NCI-H2196 treated with DMSO at 0.1 percent for 48 hours (cell line): ENCODE measurements at regions not wholly inside any gene's neighbourhood (a gene's known extent, or its start where the extent isn't known, plus 50 kb on each side); places are given as distances from the start of the nearest gene placed in this dataset.

ENCODE experiments used
- DNase-seq: peaks from one replicate; lab custom pipeline; 2025; ENCODE audit not compliant: unreplicated experiment; lab: John Stamatoyannopoulos, UW

DNA sequence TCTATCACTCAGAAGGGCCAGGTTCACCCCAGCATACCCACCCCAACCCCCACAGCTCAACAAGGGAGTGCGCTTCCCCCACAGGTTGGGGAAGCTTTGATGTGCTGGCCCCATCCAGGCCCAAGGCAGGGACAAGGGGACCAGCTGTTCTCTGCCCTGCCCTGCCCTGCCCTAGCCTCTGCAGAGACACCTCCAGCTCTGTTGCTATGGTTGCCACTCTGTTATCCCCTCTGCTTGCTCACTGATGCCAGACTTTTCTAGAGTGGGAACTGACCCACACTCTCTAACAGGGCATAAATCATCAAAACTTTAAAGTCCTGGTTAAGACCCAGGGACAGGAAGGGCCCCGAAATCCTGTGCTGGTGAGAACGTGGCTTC lies 50.4 kb upstream of the ENPP7 start:
- DNase-seq, result no peak

DNA sequence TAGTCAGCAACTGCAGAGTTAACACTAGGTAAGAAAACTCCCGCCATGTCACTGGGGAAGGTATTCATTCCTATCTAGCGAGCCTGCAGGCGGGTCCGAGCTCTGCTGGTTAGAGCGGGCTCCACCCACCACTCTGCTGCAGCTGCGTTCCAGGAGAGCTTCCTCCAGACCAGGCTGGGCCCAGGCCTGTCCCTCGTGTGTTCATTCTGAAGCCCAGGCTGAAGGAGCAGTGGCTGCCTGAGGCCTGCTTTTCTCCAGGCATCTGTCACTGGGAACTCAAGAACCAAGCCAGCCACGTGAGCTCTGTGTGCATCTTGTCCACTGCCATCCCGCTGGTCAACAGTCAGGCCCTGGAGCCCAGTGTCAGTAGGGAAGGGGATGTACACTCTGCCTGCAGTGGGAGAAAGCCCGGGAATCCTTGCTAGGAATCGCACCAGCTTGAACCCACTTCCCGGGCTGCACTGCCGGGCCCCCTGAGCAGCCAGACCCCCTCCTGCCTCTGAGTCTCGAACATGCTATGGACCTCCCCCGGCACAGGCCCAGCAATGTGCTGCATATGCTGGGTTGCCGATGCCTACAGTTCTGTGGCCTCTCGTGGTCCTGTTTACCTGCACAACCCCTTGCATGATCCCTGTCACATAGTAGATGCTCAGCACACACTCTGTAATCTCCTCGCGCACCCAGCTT lies 51.0 kb upstream of the ENPP7 start:
- no peak for DNase-seq

DNA sequence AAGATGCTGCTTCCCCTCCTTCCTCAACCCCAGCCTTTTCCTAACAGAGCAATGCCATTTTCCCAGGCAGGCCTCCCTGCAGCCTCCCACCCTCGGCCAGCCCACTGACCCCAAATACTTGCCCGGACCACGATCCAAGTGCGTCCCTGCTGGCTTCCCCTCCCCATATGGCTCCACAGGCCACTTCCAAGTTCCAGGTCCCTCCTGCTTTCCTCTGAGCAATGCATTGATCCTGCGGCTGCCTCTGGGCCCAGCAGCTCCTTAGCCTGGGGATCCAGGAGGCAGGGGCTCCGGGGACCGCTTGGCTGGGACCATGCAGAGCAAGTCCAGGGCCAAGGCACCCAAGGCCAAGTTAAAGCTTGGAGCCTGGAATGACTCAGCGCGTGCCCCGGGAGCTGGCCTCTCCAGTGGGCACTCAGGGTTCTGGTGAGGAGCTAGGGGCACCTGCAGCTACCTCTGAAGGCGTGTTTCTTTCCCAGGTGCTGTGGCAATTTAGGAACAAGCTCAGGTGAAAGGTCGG lies 51.9 kb upstream of the ENPP7 start:
- no peak for DNase-seq

DNA sequence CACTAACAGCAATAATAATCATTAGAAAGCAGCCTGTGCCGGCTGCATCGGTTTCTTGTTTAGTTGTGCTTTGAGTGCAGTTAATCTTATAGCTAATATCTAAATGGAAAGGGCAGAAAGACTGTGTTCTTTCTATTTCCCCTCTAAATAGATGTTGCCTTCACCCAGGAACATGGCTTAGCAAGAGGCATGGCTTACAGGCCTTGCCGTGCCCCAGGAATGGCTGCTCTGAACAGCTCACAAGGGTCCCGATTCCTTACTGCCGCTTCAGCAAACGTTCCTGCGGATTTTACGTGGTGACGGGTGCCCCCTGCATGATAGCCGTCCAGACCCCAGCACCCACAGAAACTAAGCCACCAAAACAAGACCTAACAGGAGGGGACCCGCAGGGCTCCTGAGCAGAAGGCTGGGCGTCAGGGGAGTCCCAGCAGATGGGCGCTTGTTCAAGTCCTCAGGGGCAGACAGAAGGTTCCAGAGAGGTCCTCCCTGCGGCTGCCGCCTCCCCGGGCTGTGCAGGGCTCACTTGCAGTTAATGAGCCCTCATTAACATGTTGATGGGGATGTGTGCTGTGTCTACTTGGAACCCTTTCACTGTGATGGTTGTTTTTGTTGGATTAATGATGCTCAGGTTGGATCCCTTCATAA lies 52.5 kb upstream of the ENPP7 start:
- DNase-seq, result no peak

DNA sequence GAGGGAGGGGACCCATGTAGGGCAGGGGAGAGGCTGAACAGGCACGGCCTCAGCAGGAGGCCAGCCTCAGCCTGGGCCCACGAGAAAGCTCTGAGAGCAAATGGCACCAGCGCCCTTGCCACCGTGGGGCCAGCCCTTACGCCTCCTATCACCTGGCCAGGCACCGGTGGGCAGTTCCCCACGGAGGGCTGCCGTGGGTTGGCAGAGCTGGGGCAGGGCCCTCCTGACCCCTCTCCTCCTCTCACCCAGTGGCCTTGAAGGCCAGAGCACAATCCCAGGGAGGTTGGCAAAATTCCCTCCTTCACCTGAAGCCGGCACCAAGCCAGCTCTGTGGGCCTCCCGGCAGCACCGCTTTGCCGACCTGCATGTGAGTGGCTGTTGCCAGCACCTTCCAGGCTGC lies 53.1 kb upstream of the ENPP7 start:
- DNase-seq, result no peak

DNA sequence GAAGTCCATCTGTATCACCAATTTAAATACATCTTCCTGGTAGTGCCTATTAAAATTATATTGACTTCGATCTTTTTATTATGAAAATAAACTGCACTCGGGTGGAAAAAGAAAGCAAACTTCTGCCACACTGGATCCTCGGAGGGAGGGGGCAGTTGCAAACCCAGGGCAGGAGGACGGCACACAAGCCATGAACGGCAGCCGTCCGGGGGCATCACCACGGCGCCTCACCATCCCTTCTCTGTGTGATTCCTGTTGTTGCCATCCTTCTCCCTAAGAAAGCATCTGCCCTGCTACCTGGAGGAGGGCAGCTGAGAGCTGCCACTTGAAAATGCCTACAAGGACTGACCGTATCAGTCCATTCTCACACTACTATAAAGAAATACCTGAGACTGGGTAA lies 53.9 kb upstream of the ENPP7 start:
- no peak for DNase-seq

DNA sequence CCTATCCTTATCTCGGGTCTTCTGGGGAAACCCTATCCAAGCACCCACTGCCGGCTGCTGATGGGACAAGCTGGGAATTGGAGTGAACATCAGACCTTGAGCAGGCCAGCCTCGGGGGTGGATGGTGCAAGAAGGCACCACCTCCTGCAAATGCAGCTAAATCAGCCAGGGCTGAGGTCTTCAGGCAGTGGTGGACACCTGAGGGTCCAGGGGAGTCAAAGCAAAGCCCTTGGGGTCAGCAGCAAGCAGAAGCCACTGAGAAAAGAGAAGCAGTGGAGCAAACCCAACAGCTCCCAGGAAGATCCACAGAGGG lies 55.4 kb upstream of the ENPP7 start:
- no peak for DNase-seq

DNA sequence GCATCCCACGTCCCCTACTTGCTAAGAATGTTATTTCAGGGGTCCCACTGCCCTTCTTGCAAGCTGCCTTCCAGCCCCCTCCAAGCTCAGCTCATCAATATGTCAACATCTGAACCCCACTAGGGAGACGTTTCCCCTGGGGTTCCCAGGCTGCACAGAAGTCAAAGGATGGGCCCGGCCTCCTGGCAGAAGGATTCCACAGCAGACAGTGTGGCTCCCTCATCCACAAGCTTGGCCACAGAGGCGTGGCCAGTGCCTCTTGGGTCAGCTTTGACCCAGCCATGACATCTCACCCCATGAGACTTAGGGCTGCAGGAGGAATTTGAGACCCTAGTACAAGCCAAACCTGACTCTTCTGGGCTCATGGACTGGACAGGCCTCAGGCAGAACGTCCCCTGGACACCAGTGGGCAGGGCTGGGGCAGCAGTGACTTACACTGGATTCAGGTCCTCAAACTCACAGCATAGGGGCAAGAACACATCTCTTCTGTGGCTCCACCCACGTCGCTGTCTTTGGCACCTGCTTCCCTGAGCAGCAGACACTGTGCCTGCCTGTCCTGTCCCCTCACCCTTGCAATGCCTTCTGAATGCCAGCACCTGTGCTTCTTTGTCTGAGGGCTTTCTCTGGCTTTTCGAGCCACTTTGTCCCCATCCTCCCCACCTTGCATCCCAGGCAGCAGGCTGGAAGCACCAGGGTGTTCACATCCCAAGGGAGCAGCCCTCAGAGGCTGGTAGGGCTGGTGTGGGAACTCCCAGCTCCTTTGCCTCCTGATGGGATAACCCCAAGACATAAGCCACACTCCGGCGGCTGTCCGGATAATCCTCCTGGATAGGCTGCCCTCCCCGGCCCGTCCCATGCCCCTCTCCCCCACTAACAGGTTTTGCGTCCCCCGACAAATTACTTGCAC lies 56.0 kb upstream of the ENPP7 start:
- no peak for DNase-seq

DNA sequence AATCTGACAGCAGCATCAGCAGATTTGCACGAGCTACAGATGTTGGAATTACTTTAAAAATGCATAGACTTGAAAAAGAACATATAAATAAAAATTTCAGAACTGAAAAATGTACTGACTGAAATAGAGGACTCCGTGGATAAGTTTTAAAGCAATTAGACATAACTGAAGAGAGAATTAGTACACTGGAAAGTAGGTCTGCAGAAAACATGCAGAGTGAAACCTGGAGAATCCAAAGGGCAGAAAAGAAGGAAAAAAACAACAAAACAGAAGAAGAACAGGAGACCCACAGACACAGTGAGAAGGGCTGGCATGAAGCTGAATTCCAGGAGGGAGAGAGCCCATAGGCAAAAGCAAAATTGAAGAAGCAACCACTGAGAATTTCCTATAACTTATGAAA lies 57.2 kb upstream of the ENPP7 start:
- DNase-seq, result no peak

DNA sequence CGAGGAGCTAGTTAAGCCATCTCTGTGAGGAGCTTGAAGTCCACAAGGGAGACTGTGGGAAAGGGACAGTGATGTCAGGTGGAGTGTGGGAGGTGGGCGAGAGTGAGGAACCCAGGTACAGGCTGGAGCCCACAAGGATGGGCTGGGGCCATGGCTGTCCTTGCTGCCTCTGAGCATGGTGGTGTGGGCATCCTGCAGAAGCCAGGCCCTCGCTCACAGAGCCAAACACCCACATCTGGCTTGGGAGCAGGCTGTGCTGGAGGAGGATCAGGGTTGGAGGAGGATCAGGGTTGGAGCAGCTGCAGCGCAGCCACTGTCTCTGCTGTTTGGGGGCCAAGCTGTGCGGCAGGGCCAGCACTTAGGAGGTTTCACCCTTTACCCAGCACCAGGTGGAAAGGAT lies 58.2 kb upstream of the ENPP7 start:
- no peak for DNase-seq

DNA sequence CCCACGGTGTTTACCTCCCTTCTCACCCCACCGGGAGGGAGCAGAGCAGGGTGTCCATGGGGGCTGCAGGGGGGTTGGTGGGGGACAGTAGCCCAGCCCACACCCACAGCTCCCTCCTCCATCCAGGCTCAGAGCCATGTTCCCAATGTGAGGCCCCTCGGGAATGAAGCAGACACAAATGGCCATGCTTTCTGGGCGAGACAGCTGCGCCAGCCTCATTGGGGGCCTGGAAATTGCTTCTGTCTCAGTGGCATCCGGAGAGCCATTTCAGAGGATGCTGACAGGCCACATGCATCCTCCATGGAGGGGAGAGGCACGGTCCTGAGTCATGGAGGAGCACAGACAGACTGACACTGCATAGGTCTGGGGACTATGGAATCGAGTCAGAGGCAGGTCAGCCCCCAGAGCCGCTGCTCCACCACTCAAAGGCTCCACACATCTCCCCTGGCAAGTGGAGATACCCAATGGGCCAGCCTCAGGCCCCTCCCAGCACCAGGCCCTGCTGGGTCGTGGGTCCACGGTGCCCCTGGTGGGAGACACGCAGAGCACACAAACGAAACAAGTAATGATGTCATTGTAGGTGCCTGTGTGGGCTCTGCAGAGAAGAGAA lies 59.6 kb upstream of the ENPP7 start:
- DNase-seq, result no peak

DNA sequence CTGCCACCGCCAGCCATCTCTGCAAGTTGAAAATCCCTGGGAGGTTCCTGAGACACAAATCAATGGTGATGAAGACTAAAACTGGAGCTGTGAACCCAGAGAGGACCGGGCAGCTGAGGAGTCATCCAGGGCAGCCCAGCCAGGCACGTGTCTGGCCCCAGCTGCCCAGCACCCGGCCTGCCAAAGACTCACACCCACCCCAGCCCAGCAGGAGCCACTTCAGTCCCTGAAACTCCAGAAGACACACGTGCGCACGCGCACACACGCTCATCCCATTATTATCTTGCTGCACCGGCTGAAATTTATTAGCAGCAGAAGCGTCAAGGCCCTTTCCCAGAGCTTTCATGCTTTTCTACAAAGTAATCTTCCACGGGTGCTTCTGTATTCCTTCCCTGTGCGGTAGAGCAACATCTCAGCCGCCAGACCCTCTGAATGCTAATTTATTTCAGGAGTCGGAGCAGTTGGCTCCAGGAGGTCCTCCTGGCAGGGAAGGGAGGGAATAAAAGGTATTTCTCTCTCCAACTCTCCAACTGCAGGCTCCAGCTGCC lies 59.8 kb upstream of the RBFOX3 start:
- DNase-seq, result no peak

DNA sequence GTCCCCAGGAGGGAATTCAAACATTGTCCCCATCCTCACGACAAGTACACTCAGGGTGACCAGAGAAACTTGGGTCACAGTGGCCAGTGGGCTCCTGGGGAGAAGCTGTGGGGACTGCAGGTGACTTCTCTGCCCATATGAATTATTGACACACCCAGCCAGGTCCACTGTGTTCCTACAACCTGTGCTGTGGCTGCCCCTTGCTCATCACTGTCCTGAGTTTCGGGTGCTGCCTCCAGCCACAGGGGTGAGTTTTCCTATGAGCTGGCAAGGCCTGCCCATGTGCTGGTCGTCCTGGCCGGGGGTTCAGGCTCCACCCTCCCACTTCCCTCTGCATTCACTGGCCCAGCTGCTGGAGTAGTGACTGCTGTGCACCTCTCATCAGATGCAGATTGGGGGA lies 59.0 kb upstream of the RBFOX3 start:
- DNase-seq, result no peak

DNA sequence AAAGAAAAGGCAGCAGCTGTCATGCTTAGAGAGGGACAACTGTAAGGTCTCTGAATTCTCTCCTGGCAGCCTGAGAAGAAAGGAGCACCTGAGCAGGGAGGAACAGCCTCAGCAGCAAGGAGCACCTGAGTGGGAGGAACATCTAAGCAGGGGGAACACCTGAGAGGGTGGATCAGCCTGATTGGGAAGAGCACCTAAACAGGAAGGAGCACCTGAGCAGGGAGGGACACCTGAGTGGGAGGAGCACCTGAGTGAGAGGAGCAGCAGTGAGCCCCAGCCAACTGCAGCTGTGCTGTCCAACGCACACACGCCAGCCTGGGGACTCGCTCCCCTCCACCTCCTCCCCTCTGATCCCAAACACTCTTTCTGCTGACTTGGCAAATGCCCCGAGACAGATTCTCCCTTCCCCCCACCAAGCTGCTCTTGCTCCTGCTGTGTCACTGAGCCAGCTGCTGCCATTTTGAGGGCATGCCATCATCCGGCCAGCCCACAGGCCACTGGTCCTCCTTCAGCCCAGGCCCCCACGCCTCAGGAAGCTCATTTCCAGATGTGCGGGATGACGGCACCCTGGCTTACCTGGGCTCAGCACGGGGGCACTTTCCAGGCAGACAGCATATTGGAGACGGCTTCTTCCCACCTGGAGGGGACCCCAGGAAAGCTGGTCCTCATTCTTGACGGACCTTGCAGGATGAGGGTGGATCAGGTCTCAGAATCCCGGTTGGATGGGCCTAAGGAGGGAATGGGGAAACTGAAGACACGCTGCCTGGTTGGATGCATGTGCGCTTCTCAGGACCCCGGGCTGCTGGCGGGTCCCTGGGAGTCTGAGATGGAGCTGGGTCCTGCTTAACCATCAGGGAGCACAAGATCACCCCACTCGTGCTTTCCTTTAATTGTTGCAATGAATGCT lies 57.7 kb upstream of the RBFOX3 start:
- no peak for DNase-seq

DNA sequence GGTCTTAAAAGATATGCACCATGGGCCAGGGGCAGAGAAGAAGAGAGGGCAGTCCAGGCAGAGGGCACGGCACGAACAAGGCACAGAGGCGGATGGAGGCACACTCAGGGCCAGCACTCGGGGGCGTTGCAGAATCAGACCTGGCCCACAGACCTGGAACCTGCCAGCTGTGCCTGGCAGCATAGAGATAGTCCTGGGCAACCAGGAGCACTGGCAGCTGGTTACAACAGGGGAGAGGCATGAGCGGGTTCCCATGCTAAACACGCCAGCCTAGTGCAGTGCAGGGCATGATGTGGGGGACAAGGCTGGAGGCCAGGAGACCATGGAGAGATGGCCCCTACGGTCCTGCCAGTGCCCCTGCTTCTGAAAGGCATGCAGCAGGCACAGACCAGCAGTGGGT lies 56.9 kb upstream of the RBFOX3 start:
- DNase-seq, result no peak

DNA sequence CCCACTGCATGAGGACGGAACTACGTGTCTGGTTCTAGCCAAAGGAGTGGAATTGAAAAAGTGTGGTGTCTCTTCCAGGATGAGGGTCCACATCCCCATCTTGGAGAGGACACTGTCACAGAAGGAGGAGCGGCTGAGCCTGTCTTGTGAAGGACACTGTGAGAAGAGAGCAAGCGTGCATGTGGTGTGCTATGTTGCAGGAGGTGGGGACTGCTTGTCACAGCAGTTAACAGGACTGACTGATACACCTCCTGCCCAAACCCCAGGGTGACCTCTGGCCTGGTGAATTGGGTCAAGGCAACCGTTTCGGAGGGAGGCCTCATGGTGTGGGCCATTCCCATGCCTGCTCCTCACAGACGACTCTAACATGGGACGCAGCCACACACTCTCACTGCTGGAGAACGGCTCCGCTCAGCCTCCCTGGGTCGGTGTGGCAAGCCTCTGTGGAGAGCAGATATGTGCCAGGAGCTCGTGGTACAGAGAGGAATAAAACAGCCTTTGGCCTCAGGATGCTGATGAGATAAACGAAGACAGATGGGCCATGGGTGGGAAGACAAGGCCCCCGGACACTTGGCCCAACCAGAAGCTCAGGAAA lies 56.4 kb upstream of the RBFOX3 start:
- no peak for DNase-seq

DNA sequence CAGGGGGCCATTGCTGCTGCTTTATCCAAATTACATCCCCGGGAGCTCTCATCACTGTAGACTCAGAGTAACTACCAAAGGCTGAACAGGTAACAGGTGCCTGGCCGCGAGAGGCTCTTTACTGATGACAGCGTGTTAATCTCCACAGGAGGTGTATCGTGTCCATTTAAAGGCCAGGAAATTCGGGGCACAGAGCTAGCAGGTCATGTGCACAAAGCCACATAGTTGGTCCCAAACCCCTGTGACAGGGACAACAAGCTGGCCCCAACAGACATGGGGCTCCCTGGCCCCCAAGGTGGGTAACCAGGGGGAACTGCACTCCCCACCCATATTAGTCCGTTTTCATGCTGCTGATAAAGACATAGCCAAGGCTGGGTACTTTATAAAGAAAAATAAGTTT lies 55.3 kb upstream of the RBFOX3 start:
- no peak for DNase-seq

DNA sequence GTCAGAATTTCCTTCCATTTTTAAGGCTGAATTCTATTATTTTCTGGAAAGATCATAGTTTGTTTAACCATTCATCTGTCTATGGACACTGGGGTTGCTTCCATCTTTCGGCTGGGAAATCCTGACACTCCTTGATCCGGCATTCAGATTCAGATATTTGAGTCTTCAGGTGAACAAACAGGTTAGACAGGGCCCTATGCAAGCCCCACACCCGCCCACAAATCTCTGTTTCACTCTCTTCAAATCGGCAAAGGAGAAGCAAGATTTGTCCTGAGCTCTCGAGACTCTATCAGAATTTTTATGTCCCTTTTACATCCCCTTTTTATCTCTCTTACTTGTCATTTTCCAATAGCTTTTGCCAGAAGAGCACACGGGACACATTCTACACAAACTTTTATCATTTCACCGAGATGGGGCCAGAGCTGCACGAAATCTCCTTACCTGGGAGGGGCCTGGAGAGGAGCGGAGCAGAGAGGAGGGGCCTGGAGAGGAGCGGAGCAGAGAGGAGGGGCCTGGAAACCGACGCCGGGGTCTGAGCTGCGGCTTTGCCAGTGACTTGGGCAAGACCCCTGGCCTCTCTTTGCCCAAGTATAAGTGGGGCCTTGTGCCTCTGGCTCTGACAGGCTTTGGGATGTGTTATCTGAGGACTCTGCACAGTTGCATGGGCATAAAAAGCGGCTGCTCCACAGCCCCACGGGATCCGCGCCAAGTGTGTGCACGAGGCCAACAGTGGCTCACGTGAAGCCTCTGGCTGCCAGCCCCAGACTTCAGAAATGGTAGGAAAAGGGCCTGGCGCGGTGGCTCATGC lies 54.3 kb upstream of the RBFOX3 start:
- peak; percentile 72 for DNase-seq
